ENCODE measurements at regions not wholly inside any gene's neighbourhood (a gene's known extent, or its start where the extent isn't known, plus 50 kb on each side); places are given as distances from the start of the nearest gene placed in this dataset.

GRCh38 chr13:80203496-80203895, 137.4 kb downstream of the SPRY2 start:
- TF ChIP-seq CTCF (optimal IDR thresholded peaks at IDR 0.05 in 1 of 3, IDR thresholded peaks at IDR 0.05 in 1 of 3, conservative IDR thresholded peaks at IDR 0.05 in 1 of 3; ENCODE audit: extremely low read depth in 1 of 3, insufficient read depth in 2 of 3, low read length in 3 of 3): no peak
- TF ChIP-seq EZH2 (IDR thresholded peaks at IDR 0.05; ENCODE audit: low read length): no peak
- FAIRE-seq: peak; percentile 44

GRCh38 chr13:80201694-80202468, 139.0 kb downstream of the SPRY2 start:
- FAIRE-seq: no peak
- no peak for DNase-seq (ENCODE audit: low read depth, low spot score)
- Histone ChIP-seq H3K9me1 (ENCODE audit: control insufficient read depth, extremely low read depth, insufficient read depth, low read length) (no peaks in the 10 kb centered on the region), H2AFZ (ENCODE audit: control insufficient read depth, low read length) (no peak overlapping the region), H3K4me3 (ENCODE audit: control insufficient read depth in 2 of 3, extremely low read depth in 1 of 3, insufficient read depth in 2 of 3, low read depth in 1 of 3, low read length in 3 of 3) (no peak overlapping the region), H3K4me2 (ENCODE audit: control insufficient read depth, extremely low read depth, insufficient read depth, low read depth, low read length) (no peak overlapping the region), H3K9me3 (ENCODE audit: control insufficient read depth, low read depth, low read length) (no peaks in the 10 kb centered on the region), H3K9ac (ENCODE audit: control insufficient read depth, extremely low read depth, insufficient read depth, low read length) (no peak overlapping the region), H3K27me3 (ENCODE audit: control insufficient read depth, extremely low read depth, insufficient read depth, low read length) (no peaks in the 10 kb centered on the region), H4K20me1 (ENCODE audit: control insufficient read depth, extremely low read depth, insufficient read depth, low read length) (no peaks in the 10 kb centered on the region), H3K79me2 (ENCODE audit: control insufficient read depth, insufficient read depth, low read length) (no peaks in the 10 kb centered on the region), H3K27ac (ENCODE audit: control insufficient read depth, insufficient read depth, low read length) (no peak overlapping the region), H3K4me1 (ENCODE audit: control insufficient read depth, extremely low read depth, insufficient read depth, low read length) (no peaks in the 10 kb centered on the region), H3K36me3 (ENCODE audit: control insufficient read depth in 2 of 2, extremely low read depth in 1 of 2, insufficient read depth in 2 of 2, low read length in 2 of 2) (no peaks in the 10 kb centered on the region)
- dilution Hi-C loops (cut with MboI; ENCODE audit: extremely low pct_ligation_motif_present, low sequenced_read_pairs): no loop called here
- TF ChIP-seq EZH2 (IDR thresholded peaks at IDR 0.05; ENCODE audit: low read length) (no peak), CTCF (optimal IDR thresholded peaks at IDR 0.05 in 1 of 3, IDR thresholded peaks at IDR 0.05 in 1 of 3, conservative IDR thresholded peaks at IDR 0.05 in 1 of 3; ENCODE audit: extremely low read depth in 1 of 3, insufficient read depth in 2 of 3, low read length in 3 of 3) (no peak)

More at GRCh38 chr13:80203496-80203895, 137.4 kb downstream of the SPRY2 start:
- dilution Hi-C loops (cut with MboI; ENCODE audit: extremely low pct_ligation_motif_present, low sequenced_read_pairs): no loop called here
- H3K9me3 ChIP-seq (ENCODE audit: control insufficient read depth, low read depth, low read length): no peaks in the 10 kb centered on the region
- no peaks in the 10 kb centered on the region for H3K9me1 ChIP-seq (ENCODE audit: control insufficient read depth, extremely low read depth, insufficient read depth, low read length)
- H3K36me3 ChIP-seq (ENCODE audit: control insufficient read depth in 2 of 2, extremely low read depth in 1 of 2, insufficient read depth in 2 of 2, low read length in 2 of 2): no peaks in the 10 kb centered on the region
- no peaks in the 10 kb centered on the region for H3K4me1 ChIP-seq (ENCODE audit: control insufficient read depth, extremely low read depth, insufficient read depth, low read length)
- no peak overlapping the region for H3K27ac ChIP-seq (ENCODE audit: control insufficient read depth, insufficient read depth, low read length)
- no peak overlapping the region for H3K9ac ChIP-seq (ENCODE audit: control insufficient read depth, extremely low read depth, insufficient read depth, low read length)
- no peak overlapping the region for H2AFZ ChIP-seq (ENCODE audit: control insufficient read depth, low read length)
- DNase-seq (ENCODE audit: low read depth, low spot score): no peak
- H3K27me3 ChIP-seq (ENCODE audit: control insufficient read depth, extremely low read depth, insufficient read depth, low read length): no peaks in the 10 kb centered on the region
- no peak overlapping the region for H3K4me2 ChIP-seq (ENCODE audit: control insufficient read depth, extremely low read depth, insufficient read depth, low read depth, low read length)
- H3K4me3 ChIP-seq (ENCODE audit: control insufficient read depth in 2 of 3, extremely low read depth in 1 of 3, insufficient read depth in 2 of 3, low read depth in 1 of 3, low read length in 3 of 3): no peak overlapping the region
- no peaks in the 10 kb centered on the region for H3K79me2 ChIP-seq (ENCODE audit: control insufficient read depth, insufficient read depth, low read length)
- H4K20me1 ChIP-seq (ENCODE audit: control insufficient read depth, extremely low read depth, insufficient read depth, low read length): no peaks in the 10 kb centered on the region

All from keratinocyte (primary cell).